CD4-positive, alpha-beta memory T cell (primary cell): ENCODE measurements at regions not wholly inside any gene's neighbourhood (a gene's known extent, or its start where the extent isn't known, plus 50 kb on each side); places are given as distances from the start of the nearest gene placed in this dataset.

Source experiments
- CTCF ChIA-PET: fragments of 350-600 bp; sonication (Branson Sonifier 250); formaldehyde crosslinking; loops from one replicate; lab custom pipeline; 2021; ENCODE audit warnings: inconsistent platforms; ENCODE audit not compliant: partially characterized antibody; lab: Charles Lee
- POLR2A ChIA-PET: fragments of 350-600 bp; sonication (Branson Sonifier 250); formaldehyde crosslinking; loops from one replicate; lab custom pipeline; 2021; ENCODE audit not compliant: partially characterized antibody; lab: Charles Lee
- DNase-seq, 5 donors: peaks; one replicate each; pipeline versions ENCODE4 v3.0.0 to v3.0.0-alpha.2; 2020 to 2022; ENCODE audit warnings: mixed read lengths in 1 of 5
- H3K27ac ChIP-seq: one replicate; pipeline ENCODE4 v1.7.0; 2013; ENCODE audit warnings: low read depth, low read length
- H3K27me3 ChIP-seq: 2 replicates; pipeline ENCODE4 v1.7.0; 2013; ENCODE audit warnings: mild to moderate bottlenecking, low read length, moderate library complexity; ENCODE audit not compliant: insufficient read depth
- H3K36me3 ChIP-seq: 2 replicates; pipeline ENCODE4 v1.7.0; 2013; ENCODE audit warnings: mild to moderate bottlenecking, low read length, moderate library complexity; ENCODE audit not compliant: insufficient read depth
- H3K4me1 ChIP-seq: 2 replicates; pipeline ENCODE4 v1.7.0; 2013; ENCODE audit warnings: mild to moderate bottlenecking, low read length, moderate library complexity; ENCODE audit not compliant: insufficient read depth
- H3K4me3 ChIP-seq, 2 donors: one replicate each; pipeline ENCODE4 v1.7.0; 2013; ENCODE audit warnings: low read length in 2 of 2, mild to moderate bottlenecking in 1 of 2
- H3K9me3 ChIP-seq, 2 donors: one replicate each; pipeline ENCODE4 v1.7.0; 2013; ENCODE audit warnings: low read length in 2 of 2, control low read depth in 1 of 2; ENCODE audit not compliant: control insufficient read depth in 1 of 2
- H3K27ac Mint-ChIP-seq, 7 donors: one replicate each; pipeline ENCODE4 v1.8.0; 2020 to 2021; ENCODE audit warnings: mixed read lengths in 7 of 7, mild to moderate bottlenecking in 6 of 7, inconsistent platforms in 3 of 7, moderate library complexity in 3 of 7
- H3K27me3 Mint-ChIP-seq, 2 donors: one replicate each; pipeline ENCODE4 v1.8.0; 2020 to 2021; ENCODE audit warnings: mixed read lengths in 2 of 2
- H3K36me3 Mint-ChIP-seq, 2 donors: one replicate each; pipeline ENCODE4 v1.8.0; 2020 to 2021; ENCODE audit warnings: mixed read lengths in 2 of 2, inconsistent platforms in 1 of 2, mild to moderate bottlenecking in 1 of 2
- H3K4me1 Mint-ChIP-seq, 4 donors: one replicate each; pipeline ENCODE4 v1.8.0; 2020 to 2021; ENCODE audit warnings: mixed read lengths in 4 of 4, mild to moderate bottlenecking in 1 of 4
- H3K4me3 Mint-ChIP-seq, 8 donors: one replicate each; pipeline ENCODE4 v1.8.0; 2020 to 2021; ENCODE audit warnings: mixed read lengths in 8 of 8, mild to moderate bottlenecking in 7 of 8, moderate library complexity in 6 of 8, inconsistent platforms in 3 of 8
- H3K9me3 Mint-ChIP-seq, 8 donors: one replicate each; pipeline ENCODE4 v1.8.0; 2020 to 2021; ENCODE audit warnings: mixed read lengths in 8 of 8, mild to moderate bottlenecking in 5 of 8, inconsistent platforms in 3 of 8, moderate library complexity in 1 of 8
- intact Hi-C: fragments of 100-400 bp; cut with micrococcal nuclease; formaldehyde crosslinking; loops from one replicate; pipeline ENCODE4 v1.15.1; 2023

- Histone ChIP-seq H3K27ac (no peak overlapping the region), H3K9me3 (no peaks in the 10 kb centered on the region), H3K27me3 (no peaks in the 10 kb centered on the region), H3K4me3 (no peak overlapping the region), H3K36me3 (no peaks in the 10 kb centered on the region), H3K4me1 (no peaks in the 10 kb centered on the region)
- Mint-ChIP-seq H3K9me3 (no peaks in the 10 kb centered on the region), H3K4me1 (no peaks in the 10 kb centered on the region), H3K4me3 (no peak overlapping the region), H3K27me3 (peaks cover 24 to 31% of the 10 kb centered on the region in 2 donors), H3K27ac (no peak overlapping the region), H3K36me3 (no peaks in the 10 kb centered on the region)
- CTCF ChIA-PET: no interaction called here
- POLR2A ChIA-PET: no interaction called here
- DNase-seq: no peak
- intact Hi-C loops: no loop called here
Observed at GRCh38 chr22:49353235-49353634, 474.4 kb downstream of the BRD1 start.

- intact Hi-C loops: no loop called here
- Mint-ChIP-seq H3K27me3 (peaks cover 24 to 34% of the 10 kb centered on the region in 2 donors), H3K36me3 (no peaks in the 10 kb centered on the region), H3K9me3 (no peaks in the 10 kb centered on the region), H3K4me3 (no peak overlapping the region), H3K27ac (no peak overlapping the region), H3K4me1 (no peaks in the 10 kb centered on the region)
- ChIA-PET POLR2A (no interaction called here), CTCF (no interaction called here)
- Histone ChIP-seq H3K36me3 (no peaks in the 10 kb centered on the region), H3K9me3 (no peaks in the 10 kb centered on the region), H3K4me3 (no peak overlapping the region), H3K4me1 (no peaks in the 10 kb centered on the region), H3K27ac (no peak overlapping the region), H3K27me3 (no peaks in the 10 kb centered on the region)
- DNase-seq: no peak
Observed at GRCh38 chr22:49352361-49353169, 475.1 kb downstream of the BRD1 start.

- H3K36me3 ChIP-seq: no peaks in the 10 kb centered on the region
- no peak overlapping the region for H3K27ac ChIP-seq
- Mint-ChIP-seq H3K27me3 (peaks cover 24 to 34% of the 10 kb centered on the region in 2 donors), H3K27ac (no peak overlapping the region), H3K36me3 (no peaks in the 10 kb centered on the region), H3K4me1 (no peaks in the 10 kb centered on the region), H3K9me3 (no peaks in the 10 kb centered on the region), H3K4me3 (no peak overlapping the region)
- no peak overlapping the region for H3K4me3 ChIP-seq
- intact Hi-C loops: no loop called here
- H3K27me3 ChIP-seq: no peaks in the 10 kb centered on the region
- H3K9me3 ChIP-seq: no peaks in the 10 kb centered on the region
- H3K4me1 ChIP-seq: no peaks in the 10 kb centered on the region
- ChIA-PET CTCF (no interaction called here), POLR2A (no interaction called here)
- DNase-seq: no peak
Observed at GRCh38 chr22:49351761-49352227, 475.9 kb downstream of the BRD1 start.

GRCh38 chr22:49350441-49351121 lies 477.1 kb downstream of the BRD1 start:
- Histone ChIP-seq H3K9me3 (no peaks in the 10 kb centered on the region), H3K27me3 (no peaks in the 10 kb centered on the region), H3K36me3 (no peaks in the 10 kb centered on the region), H3K4me1 (no peaks in the 10 kb centered on the region), H3K4me3 (no peak overlapping the region), H3K27ac (no peak overlapping the region)
- DNase-seq: no peak
- H3K4me1 Mint-ChIP-seq: no peaks in the 10 kb centered on the region
- H3K27me3 Mint-ChIP-seq: peaks cover 14 to 31% of the 10 kb centered on the region in 2 donors
- H3K27ac Mint-ChIP-seq: no peak overlapping the region
- no peak overlapping the region for H3K4me3 Mint-ChIP-seq
- no peaks in the 10 kb centered on the region for H3K9me3 Mint-ChIP-seq
- ChIA-PET CTCF (no interaction called here), POLR2A (no interaction called here)
- H3K36me3 Mint-ChIP-seq: no peaks in the 10 kb centered on the region
- intact Hi-C loops: no loop called here

- H3K9me3 Mint-ChIP-seq: no peaks in the 10 kb centered on the region
- CTCF ChIA-PET: no interaction called here
Observed at GRCh38 chr22:49349841-49350381, 477.8 kb downstream of the BRD1 start.

GRCh38 chr22:49349181-49349835 lies 478.4 kb downstream of the BRD1 start:
- Histone ChIP-seq H3K9me3 (no peaks in the 10 kb centered on the region), H3K4me3 (no peak overlapping the region), H3K36me3 (no peaks in the 10 kb centered on the region), H3K27ac (no peak overlapping the region), H3K27me3 (no peaks in the 10 kb centered on the region), H3K4me1 (no peaks in the 10 kb centered on the region)
- Mint-ChIP-seq H3K4me3 (no peak overlapping the region), H3K36me3 (no peaks in the 10 kb centered on the region), H3K27ac (no peak overlapping the region), H3K4me1 (no peaks in the 10 kb centered on the region), H3K27me3 (peaks cover 8 to 27% of the 10 kb centered on the region in 2 donors), H3K9me3 (no peaks in the 10 kb centered on the region)
- no peak for DNase-seq
- ChIA-PET CTCF (no interaction called here), POLR2A (no interaction called here)
- intact Hi-C loops: no loop called here

More at GRCh38 chr22:49349841-49350381, 477.8 kb downstream of the BRD1 start:
- H3K27ac Mint-ChIP-seq: no peak overlapping the region
- no peaks in the 10 kb centered on the region for H3K9me3 ChIP-seq
- POLR2A ChIA-PET: no interaction called here
- peaks cover 10 to 27% of the 10 kb centered on the region in 2 donors for H3K27me3 Mint-ChIP-seq
- H3K36me3 Mint-ChIP-seq: no peaks in the 10 kb centered on the region
- H3K4me1 Mint-ChIP-seq: no peaks in the 10 kb centered on the region
- H3K27me3 ChIP-seq: no peaks in the 10 kb centered on the region
- DNase-seq: no peak
- H3K4me3 Mint-ChIP-seq: no peak overlapping the region
- H3K4me1 ChIP-seq: no peaks in the 10 kb centered on the region
- H3K27ac ChIP-seq: no peak overlapping the region
- no peaks in the 10 kb centered on the region for H3K36me3 ChIP-seq
- intact Hi-C loops: no loop called here
- no peak overlapping the region for H3K4me3 ChIP-seq

- intact Hi-C loops: no loop called here
- no peak overlapping the region for H3K4me3 Mint-ChIP-seq
- ChIA-PET POLR2A (no interaction called here), CTCF (no interaction called here)
- H3K4me1 ChIP-seq: no peaks in the 10 kb centered on the region
- no peaks in the 10 kb centered on the region for H3K9me3 ChIP-seq
- no peaks in the 10 kb centered on the region for H3K36me3 ChIP-seq
- no peak for DNase-seq
- H3K4me1 Mint-ChIP-seq: no peaks in the 10 kb centered on the region
- no peak overlapping the region for H3K27ac ChIP-seq
- no peaks in the 10 kb centered on the region for H3K36me3 Mint-ChIP-seq
- peaks cover 7 to 29% of the 10 kb centered on the region in 2 donors for H3K27me3 Mint-ChIP-seq
- no peaks in the 10 kb centered on the region for H3K27me3 ChIP-seq
- no peak overlapping the region for H3K27ac Mint-ChIP-seq
- no peak overlapping the region for H3K4me3 ChIP-seq
- no peaks in the 10 kb centered on the region for H3K9me3 Mint-ChIP-seq
Observed at GRCh38 chr22:49348631-49349030, 479.0 kb downstream of the BRD1 start.
